Anterior cingulate cortex (tissue), 58 donors: ENCODE measurements at regions not wholly inside any gene's neighbourhood (a gene's known extent, or its start where the extent isn't known, plus 50 kb on each side); places are given as distances from the start of the nearest gene placed in this dataset.

Experiments used
- DNase-seq, 58 donors: peaks; one replicate each; lab custom pipeline; 2025; lab: John Stamatoyannopoulos, UW

GRCh38 chr1:30359539-30360220 lies 363.7 kb downstream of the MATN1 start:
- DNase-seq, result no peak

GRCh38 chr1:30358500-30358899 lies 364.9 kb downstream of the MATN1 start:
- DNase-seq, result no peak

- DNase-seq, result no peak
These were observed 366.5 kb downstream of the MATN1 start for GRCh38 chr1:30356839-30357238.

- DNase-seq, result no peak
These were observed 369.0 kb downstream of the MATN1 start for GRCh38 chr1:30354410-30354809.

- no peak for DNase-seq
These were observed 369.7 kb downstream of the MATN1 start for GRCh38 chr1:30353637-30354036.

GRCh38 chr1:30348147-30348546 lies 375.2 kb downstream of the MATN1 start:
- no peak for DNase-seq

- no peak for DNase-seq
These were observed 377.8 kb downstream of the MATN1 start for GRCh38 chr1:30345491-30346130.

- DNase-seq, result no peak
These were observed 379.8 kb downstream of the MATN1 start for GRCh38 chr1:30343562-30343961.

GRCh38 chr1:30342535-30343141 lies 380.7 kb downstream of the MATN1 start:
- DNase-seq, result no peak

- no peak for DNase-seq
These were observed 382.5 kb downstream of the MATN1 start for GRCh38 chr1:30340934-30341333.

- no peak for DNase-seq
These were observed 383.5 kb downstream of the MATN1 start for GRCh38 chr1:30339866-30340265.

GRCh38 chr1:30338765-30339164 lies 384.6 kb downstream of the MATN1 start:
- no peak for DNase-seq

- no peak for DNase-seq
These were observed 386.1 kb downstream of the MATN1 start for GRCh38 chr1:30337324-30337620.

GRCh38 chr1:30336550-30337323 lies 386.6 kb downstream of the MATN1 start:
- DNase-seq, result no peak

GRCh38 chr1:30335997-30336390 lies 387.4 kb downstream of the MATN1 start:
- no peak for DNase-seq

- no peak for DNase-seq
These were observed 387.9 kb downstream of the MATN1 start for GRCh38 chr1:30335389-30335996.

GRCh38 chr1:30334767-30335166 lies 388.6 kb downstream of the MATN1 start:
- no peak for DNase-seq

GRCh38 chr1:30332116-30333094 lies 391.0 kb downstream of the MATN1 start:
- DNase-seq, result no peak

- DNase-seq, result no peak
These were observed 391.8 kb downstream of the MATN1 start for GRCh38 chr1:30331415-30332065.
